GM10248 (cell line): ENCODE measurements at regions not wholly inside any gene's neighbourhood (a gene's known extent, or its start where the extent isn't known, plus 50 kb on each side); places are given as distances from the start of the nearest gene placed in this dataset.

ENCODE experiments used
- CTCF ChIA-PET: fragments of 300-600 bp; sonication (Branson Sonifier 250); formaldehyde crosslinking; extraction: SDS; loops from one replicate; lab custom pipeline; 2021; ENCODE audit warnings: antibody characterized with exemption; lab: Yijun Ruan, JAX
- POLR2A ChIA-PET: fragments of 350-650 bp; sonication (Branson Sonifier 250); formaldehyde crosslinking; extraction: SDS; loops from one replicate; lab custom pipeline; 2020; ENCODE audit warnings: antibody characterized with exemption; lab: Yijun Ruan, JAX
- DNase-seq: peaks from one replicate; pipeline ENCODE4 v3.0.0; 2012; ENCODE audit errors: extremely low spot score
- CTCF ChIP-seq: IDR thresholded peaks from 2 replicates; pipeline ENCODE4 v1.5.1; 2012; ENCODE audit warnings: mild to moderate bottlenecking, low read depth; ENCODE audit errors: extremely low read depth, missing control alignments, control extremely low read depth

- no peak for DNase-seq
- no peak for TF ChIP-seq CTCF
- CTCF ChIA-PET: interaction anchor here (1.0 to 2.5 kb wide), 2 partner anchors 15 to 75 kb away, joined by 3 to 6 read pairs; no protein-coding TSS in a partner anchor
- POLR2A ChIA-PET: no interaction called here
These were observed 192.3 kb downstream of the FBXO8 start for GRCh38 chr4:174091130-174091529.

- DNase-seq: no peak
- ChIA-PET CTCF (interaction anchor here (1.2 to 2.5 kb wide), 2 partner anchors 9 to 16 kb away, joined by 3 to 6 read pairs; no protein-coding TSS in a partner anchor), POLR2A (no interaction called here)
- TF ChIP-seq CTCF: no peak
These were observed 193.8 kb downstream of the FBXO8 start for GRCh38 chr4:174089711-174090110.

GRCh38 chr4:174088795-174089194, 194.7 kb downstream of the FBXO8 start:
- ChIA-PET POLR2A (no interaction called here), CTCF (interaction anchor here (2.5 kb wide), 1 partner anchor 17 kb away, joined by 6 read pairs; no protein-coding TSS in a partner anchor)
- TF ChIP-seq CTCF: no peak
- no peak for DNase-seq

GRCh38 chr4:174086829-174087799, 196.4 kb downstream of the FBXO8 start:
- TF ChIP-seq CTCF: no peak
- CTCF ChIA-PET: interaction anchor here (1.3 kb wide), 1 partner anchor 9 kb away, joined by 7 read pairs; no protein-coding TSS in a partner anchor
- POLR2A ChIA-PET: no interaction called here
- DNase-seq: no peak

GRCh38 chr4:174084981-174085380, 198.5 kb downstream of the FBXO8 start:
- TF ChIP-seq CTCF: no peak
- ChIA-PET POLR2A (no interaction called here), CTCF (interaction anchor here (1.6 kb wide), 1 partner anchor 13 kb away, joined by 3 read pairs; no protein-coding TSS in a partner anchor)
- no peak for DNase-seq

GRCh38 chr4:174084542-174084941, 198.9 kb downstream of the FBXO8 start:
- ChIA-PET POLR2A (no interaction called here), CTCF (interaction anchor here (1.0 to 1.6 kb wide), 3 partner anchors 11 to 15 kb away, joined by 3 to 6 read pairs (median 3); no protein-coding TSS in a partner anchor)
- no peak for TF ChIP-seq CTCF
- DNase-seq: no peak
